Stimulated activated CD8-positive, alpha-beta memory T cell treated with anti-CD3 and anti-CD28 coated beads, Interleukin-15, amount 100 ng/mL, for 4 hours (primary cell): ENCODE measurements at regions not wholly inside any gene's neighbourhood (a gene's known extent, or its start where the extent isn't known, plus 50 kb on each side); places are given as distances from the start of the nearest gene placed in this dataset.

Experiments
- DNase-seq, 2 donors: peaks; one replicate each; pipeline ENCODE4 v3.0.0-alpha.2; 2020; ENCODE audit warnings: low read depth in 2 of 2

DNA sequence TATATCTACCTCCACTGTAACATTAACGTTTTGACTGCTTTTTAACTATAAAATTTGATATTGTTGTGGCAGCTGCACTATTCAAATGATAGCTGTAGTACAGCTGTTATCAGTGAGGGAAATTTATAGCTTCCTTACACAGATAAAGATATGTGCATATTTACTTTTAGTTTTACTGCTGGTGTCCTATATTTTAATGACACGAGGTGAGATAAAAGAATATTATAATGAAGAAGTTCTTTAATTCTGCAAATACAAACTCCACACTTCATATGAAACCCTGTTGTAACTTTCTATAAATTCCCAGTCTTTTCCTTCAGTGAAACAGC lies 427.8 kb upstream of the ZEB2 start:
- DNase-seq = no peak

DNA sequence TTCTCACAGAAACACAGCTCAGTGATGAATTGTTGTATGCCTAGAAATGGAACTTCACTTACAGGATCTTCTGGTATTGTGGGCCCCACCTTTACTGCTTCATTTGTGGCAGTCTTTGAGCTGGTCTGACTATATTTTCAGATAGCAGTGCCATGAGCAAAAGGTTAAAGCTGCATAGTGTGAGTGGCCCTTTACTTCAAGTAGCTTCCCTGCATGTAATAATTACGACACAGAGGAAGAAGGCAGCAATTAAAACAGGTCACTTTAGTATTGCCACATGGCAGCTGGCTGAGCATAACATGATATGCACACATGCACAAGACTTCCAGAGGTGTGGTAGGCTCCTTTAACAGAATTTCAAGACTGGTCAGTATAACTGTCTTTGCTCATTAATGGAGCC lies 426.3 kb upstream of the ZEB2 start:
- DNase-seq = no peak

DNA sequence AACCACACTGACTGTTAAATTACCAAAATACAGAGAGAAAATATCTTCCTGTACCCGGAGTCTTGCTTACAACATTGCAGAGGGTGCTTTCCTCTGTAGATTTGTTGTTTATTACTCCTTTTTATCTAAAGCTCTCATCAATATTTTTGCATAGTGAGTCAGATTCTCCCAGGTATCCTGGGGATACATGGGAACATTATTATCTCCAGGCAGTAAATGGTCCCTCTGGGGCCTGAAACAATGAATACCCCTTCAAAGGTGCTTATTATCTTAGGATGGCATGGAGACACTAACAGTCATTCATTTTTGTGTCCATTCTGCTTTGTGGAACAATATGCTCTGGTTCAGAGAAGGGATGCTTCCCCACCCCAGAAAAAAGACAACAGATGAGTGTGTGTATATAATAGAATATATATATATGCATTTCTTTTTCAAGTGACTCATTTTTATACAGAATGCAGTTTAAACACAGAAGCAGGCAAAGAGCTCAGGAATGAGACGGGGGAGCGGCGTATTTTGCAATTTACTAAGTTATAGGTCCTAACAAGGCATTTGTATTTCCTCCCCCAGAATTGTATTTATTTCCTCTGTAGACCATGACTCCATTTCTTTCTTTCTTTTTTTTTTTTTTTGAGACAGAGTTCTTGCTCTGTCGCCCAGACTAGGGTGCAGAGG lies 424.8 kb upstream of the ZEB2 start:
- no peak for DNase-seq

DNA sequence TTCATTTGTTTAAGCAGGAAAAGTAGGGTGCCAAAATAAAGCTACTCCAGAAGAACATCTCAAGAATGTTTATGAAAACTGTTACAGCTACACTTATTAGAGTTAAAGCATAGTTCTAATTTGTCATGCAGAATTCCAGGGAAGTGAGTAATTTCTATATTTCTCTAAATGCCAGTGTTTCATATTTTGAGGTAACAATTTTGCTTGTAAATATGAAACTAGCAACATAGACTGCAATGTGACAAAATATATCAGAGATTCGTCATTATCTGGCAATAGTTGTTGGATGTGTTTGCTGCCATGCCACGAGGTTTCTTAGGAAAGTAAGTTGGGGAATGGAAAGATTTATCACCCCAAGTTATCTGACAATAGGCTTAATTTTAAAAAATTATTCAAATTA lies 424.1 kb upstream of the ZEB2 start:
- DNase-seq = no peak

DNA sequence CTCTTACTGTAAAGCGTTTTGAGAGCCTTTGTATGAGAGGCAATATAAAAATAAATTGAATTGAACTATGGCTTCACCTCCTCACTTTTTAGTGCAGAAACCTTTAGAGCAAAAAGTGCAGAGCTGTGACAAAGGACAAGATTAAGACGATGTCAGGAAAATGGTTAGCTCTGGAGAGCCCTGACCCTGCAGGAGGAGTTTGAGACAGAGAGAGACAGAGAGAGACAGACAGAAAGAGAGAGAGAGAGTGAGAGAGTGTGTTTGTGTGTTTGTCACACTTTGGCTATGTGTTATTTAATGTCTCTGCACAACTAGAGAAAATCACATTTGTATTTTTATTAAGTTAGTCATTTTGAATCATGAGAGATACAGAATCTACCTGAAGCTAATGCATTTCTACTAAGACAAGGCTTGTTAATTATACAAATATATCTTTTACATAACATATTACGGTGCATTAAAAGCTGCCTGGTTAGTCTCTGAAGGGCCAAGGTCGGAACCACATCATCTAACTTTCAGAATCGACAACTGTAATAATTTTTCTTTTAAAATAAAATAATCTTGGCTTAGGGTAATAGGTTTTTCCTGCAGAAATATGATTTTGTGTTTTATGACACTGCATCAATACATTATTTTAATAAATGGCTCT lies 423.5 kb upstream of the ZEB2 start:
- no peak for DNase-seq

DNA sequence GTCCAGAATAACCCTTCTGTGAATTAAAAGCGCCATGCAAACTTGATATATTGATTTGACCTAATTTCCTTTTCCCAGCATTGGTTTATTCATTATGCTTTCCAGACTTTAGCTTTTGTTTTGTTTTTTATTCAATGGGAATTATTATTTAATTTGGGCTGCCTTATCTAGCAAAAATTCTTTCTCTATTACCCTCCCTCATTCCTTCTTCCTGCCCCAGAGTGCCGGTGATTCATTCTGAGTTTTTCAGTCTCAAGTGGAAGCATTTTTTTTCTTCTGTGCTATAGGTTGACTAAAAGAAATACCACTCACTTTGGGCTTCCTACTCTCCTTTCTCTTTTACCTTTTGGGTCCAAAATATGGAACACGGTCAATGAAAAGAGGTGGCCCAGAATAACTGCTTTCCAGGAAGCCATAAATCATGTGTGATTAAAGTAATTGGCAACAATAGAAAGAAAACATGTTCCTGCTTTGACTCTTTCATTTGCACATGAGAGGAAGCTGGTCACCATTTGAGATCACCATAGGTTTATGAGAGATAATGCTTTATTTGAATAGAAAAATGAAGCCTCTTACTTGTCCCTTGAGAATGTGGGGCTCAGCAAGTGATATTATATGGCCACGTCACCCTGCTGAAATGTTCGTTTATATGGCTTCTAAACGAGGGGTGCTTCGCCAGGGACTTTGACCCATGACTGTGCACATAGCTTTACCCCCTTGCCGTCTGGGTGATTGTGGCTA lies 422.8 kb upstream of the ZEB2 start:
- DNase-seq = no peak

DNA sequence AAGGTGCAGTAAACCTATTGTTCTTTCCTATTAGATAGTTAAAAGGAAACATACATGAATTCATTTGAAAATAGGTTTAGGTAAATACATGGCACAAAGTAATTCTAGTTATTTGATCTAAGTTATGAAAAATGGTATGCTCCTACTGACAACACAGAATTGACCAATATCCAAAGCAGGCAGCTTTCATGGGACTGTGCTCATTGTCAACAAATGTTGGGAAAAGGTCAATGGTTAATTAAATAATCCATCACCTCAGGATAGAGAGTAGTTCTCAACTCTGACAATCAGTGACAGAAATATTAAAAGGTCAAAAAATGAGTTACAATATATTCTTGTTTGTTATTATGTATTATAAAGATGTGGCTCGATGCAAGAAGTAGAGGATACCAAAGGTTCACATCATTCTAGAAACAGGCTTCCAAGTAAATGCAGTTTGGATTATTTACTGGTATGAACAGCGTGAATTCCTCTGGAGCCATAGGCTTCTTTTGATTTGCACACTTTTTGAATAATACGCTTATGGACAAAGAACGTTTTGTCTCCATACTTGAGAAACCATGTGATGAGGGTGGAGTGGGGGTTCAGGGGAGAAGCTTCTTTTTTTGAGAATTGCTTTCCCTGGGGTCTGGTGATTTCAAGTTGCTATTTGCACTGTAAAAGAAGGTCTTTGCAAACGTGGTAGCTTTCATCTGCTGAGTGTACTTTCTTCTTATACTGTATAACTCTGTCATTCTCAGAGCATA lies 422.0 kb upstream of the ZEB2 start:
- DNase-seq = no peak

DNA sequence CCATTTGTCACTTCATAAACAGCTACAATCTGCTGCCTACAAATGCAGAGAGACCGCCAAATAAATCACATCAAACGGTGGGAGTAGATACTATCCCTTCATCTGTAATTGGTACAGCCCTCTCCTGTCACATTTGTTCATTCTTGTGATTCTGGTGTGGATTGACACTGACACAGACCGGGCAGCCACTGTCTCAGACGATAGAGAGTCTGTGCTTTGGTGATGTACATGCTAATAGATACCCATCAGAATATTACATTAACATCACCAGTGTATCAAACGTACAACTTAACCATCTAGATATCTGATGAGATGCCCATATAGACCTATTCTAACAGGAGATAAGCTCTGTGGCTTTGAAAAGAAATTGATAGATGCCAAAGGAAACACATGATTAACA lies 419.7 kb upstream of the ZEB2 start:
- DNase-seq = no peak

DNA sequence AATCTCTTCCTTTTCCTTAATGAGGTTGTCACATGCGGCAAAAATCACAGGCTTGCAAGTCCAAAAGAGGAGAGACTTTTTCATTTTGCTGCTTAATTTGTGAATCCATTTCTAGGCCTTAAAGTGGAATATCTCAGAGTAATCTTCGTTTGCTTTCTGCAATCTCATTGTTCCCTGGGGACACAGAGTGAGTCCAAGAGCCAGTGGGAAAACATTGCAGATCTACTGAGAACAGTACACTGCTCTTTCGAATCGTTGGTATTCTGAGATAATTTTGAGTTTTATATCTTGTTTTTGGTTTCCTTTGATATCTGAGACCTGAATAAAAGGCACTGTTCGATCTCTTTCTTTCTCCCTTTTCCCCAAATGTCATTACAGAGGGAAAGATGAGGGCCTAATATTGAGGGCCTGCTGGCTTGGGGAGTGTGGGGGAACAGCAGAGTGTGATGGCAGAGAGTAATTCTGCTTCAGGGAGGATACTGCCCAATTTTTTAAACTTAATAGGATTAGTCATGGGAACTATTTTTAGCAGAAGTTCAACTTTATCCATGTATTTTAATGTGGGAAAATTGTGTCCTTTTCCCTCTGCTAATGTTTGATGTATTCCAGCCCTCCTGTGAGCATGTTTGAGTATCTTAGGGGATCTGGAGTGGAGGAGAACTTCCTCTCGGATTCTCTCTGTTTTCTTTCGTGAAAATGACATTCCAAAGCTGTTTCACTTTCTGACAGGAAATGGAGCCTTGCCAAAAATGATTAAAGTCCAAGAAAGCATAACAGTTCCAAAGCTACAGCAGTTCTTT lies 418.2 kb upstream of the ZEB2 start:
- no peak for DNase-seq

DNA sequence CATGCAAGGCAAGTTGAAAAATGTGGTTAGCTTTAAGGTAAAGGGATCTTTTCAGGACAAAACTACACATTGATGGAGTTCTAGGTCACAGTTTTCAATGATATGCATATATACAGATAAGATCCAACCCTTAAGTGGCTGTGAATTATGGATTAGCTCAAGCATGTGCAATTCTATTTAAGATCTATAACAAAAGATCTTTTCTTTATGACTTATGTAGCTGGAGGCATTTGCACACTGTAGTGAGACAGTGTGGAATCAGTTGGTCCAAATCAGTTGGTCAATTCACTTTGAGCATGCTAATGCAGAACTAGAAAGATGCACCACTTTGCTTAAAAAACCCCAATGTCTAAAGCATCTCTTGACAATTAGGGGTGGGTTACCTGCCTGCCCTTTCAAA lies 417.1 kb upstream of the ZEB2 start:
- no peak for DNase-seq

DNA sequence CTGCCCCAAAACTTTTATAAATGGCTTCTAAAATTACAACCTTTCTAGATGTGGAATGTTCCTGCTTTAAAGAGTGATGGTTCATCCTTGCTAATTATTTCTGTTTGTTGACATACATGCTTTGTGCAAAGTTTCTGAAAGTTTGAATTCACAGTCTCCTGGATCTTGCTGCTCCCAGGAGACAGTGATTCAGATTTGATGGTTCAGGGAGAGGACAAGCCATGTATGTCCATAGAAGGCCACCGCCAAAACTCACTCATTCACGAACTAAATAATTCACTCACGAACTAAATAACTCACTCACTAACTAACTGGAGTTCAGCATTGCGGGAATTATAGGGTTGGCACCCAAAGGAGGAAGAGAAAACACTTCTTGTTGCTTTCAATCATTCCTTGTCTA lies 416.5 kb upstream of the ZEB2 start:
- DNase-seq = no peak

DNA sequence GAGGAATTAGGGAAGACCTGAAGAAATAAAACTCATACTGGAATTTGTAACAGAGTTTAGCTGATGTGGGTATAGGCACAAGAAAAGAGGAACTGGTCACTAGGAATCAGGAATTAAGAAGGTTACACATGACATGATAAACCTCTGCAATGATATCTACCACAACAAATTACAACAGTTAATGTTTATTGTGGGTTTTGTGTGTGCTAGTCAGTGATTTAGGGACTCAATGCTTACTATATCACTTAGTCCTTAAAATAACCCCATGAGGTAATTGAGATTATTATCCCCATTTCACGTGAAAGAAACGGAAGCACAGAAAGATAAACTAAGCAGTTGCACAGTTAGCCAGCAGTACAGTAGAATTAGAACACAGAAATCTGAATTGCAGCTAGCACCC lies 415.8 kb upstream of the ZEB2 start:
- no peak for DNase-seq

DNA sequence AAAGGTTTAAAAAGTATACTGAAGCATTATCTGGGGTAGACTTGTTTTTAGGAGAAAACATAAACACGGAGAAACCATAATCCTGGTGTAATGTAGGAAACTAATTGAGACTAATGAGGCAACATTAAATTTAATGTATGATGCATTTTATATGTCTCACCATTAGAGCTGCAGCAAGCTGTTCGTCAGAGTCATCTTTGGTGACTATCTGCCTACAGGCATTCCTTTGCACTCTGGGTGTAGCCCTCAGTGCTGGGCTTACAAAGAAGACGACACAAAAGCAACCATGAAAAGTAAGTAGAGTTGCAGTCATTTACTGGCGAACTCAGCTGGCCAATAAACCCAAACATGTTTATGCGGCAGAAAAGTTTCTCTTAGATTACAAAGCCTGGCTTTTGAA lies 415.3 kb upstream of the ZEB2 start:
- DNase-seq = no peak

DNA sequence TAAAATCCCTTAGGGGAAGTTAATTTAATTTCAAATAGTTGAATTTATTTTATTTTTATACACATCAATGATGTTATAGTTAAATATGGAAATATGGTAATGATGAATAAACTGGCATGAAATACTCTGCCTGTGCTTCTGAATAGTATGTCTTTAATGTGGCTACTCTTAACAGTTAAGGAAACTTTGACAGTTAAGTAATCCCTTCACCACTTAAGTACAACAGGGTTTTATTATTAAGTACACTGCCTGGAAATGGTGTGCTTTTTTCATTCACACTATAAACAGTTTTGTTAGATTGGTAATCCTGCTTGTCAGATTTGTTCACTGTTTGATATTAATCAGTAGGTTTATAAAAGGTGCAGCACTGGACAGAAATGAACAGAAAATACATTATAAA lies 412.0 kb upstream of the ZEB2 start:
- DNase-seq = no peak

DNA sequence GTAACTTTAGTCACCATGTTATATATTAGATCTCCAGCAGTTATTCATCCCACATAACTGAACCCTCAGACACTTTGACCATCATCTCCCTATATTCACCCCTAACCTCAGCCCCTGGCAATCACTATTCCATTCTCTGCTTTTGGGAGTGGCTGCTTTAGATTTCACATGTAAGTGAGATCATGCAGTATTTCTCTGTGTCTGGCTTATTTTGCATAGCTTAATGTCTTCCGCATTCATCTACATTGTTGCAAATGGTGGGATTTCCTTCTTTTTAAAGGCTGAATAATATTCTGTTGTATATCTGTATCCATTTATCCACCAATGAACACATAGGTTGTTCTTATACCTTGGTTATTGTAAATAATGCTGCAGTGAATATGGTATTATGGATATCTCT lies 411.6 kb upstream of the ZEB2 start:
- no peak for DNase-seq

DNA sequence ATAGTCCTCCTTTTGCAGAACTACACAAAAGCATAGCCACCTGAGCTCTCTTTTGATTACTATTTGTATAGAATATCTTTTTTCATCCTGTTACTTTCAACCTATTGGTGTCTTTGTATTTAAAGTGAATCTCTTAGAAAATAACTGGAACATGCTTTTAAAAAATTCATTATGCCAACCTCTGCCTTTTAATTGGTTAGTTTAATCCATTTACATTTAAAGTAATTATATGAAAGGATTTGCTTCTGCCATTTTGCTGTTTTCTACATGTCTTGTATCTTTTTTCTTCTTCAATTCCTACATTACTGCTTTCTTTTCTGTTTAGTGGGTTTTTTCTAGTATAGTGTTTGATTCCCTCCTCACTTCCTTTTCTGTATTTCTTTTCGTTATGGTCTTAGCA lies 407.5 kb upstream of the ZEB2 start:
- DNase-seq = no peak

DNA sequence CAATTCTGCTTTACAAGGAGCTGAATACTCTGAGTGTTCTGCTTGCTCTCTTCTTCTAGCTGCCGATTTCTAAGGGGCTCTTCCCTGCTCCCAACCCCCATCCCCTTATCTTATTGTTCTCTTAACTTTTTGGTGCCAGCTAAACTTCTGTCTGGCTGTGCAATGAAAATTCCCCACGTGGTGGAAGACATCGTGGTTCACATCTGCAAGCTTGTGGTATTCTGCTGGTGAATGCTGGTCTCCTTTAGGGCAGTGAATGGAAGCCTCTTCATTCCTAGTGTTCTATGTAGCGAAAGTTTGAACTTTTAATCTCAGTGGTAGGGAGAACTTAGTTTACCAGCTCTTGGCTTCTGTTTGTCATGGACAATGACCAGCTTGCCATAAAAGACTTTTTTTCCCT lies 406.0 kb upstream of the ZEB2 start:
- no peak for DNase-seq

DNA sequence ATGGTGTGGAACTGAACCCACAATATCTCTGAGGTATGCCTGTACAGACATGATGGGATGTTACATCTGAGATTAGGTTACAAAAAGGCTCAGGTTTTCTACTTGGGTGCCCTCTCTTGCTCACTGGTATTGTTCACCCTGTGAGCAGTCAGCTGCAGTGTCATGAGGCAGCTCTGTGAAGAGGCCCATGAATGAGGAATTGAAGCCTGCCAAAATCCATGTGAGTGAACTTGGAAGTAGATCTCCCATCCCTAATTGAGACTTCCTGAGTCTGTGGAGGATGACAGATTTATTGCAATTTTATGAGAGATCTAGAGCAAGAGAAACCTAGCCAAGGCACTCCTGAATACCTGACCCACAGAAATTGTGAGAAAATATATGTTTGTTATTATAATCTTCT lies 404.9 kb upstream of the ZEB2 start:
- DNase-seq = no peak

DNA sequence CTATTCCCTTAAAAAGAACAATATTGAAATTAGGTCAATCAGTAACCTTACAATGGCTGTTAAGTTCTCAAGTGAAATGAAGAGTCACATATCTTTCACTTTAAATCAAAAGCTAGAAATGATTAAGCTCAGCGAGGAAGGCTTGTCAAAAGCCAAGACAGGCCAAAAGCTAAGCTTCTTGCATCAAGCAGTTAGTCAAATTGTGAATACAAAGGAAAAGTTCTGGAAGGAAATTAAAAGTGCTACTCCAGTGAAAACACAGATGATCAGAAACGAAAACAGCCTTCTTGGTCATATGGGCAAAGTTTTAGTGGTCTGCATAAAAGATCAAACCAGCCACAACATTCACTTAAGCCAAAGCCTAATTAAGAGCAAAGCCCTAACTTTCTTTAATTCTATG lies 402.6 kb upstream of the ZEB2 start:
- no peak for DNase-seq

DNA sequence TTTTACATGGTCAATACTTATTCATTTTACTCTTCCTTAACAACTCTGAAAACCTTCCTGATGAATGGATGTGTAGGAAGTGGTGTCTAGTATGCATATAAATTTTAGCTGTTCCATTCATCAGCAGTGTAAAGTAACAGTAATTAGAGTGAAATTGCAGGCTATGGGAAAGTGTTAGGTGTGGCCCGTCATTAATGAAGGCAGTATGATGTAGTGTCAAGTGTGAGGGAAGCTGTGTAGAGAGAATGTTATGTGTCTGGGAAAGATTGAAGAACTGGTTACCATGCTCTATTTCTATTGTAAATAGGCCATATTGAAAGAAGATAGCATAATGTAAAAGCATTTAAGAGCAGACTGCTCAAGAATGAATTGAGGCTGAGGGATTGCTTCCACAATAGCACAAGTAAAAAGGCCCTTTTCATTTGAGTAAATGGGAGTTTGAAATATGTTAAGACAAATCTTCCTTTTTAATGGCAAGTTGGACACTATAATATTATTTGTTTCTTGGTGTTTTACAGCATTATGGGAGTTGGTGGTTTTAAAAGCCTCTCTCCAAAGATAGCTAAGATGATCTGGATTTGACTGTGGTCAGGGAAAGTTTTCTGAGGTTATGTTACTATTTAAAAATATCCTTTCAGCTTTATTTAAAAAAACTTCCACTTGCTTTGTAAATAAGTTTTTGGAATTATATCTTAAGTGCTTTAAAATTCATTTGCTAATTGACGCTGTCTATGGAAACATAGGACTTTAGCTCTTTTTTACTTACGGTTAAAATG lies 401.0 kb upstream of the ZEB2 start:
- DNase-seq = no peak

DNA sequence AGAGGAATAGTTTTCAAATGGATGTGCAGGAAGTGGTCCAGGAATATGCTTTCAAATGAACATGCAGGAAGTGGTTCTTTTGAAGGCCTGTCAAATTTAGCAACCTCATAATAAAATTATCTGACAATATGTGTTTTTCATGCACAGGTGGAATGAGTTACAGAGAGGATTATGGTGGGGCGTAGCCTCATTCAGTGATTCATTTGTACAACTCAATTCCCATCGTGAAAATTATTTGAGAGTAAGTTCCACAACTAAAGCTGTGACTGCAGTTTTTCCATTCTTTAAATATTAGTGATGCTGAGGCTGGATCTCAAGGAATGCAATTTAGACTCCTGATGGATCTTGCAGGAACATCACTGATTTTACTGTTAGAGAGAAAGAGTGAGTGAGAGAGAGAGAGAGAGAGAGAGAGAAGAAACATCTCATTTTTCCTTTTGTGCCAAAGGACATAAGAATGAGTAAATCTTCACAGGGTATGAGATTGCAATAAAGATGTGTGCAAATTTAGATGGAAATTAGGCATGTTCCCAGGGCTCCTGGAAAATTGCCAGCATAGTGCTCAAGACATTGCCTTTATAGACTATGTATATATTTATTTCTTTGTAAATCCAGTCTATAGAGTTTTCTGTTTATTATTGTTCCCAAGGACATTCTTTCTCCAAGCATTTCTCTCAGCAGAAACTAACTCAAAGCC lies 394.9 kb upstream of the ZEB2 start:
- DNase-seq = no peak
